GM19397 (cell line): ENCODE measurements at regions not wholly inside any gene's neighbourhood (a gene's known extent, or its start where the extent isn't known, plus 50 kb on each side); places are given as distances from the start of the nearest gene placed in this dataset.

ENCODE experiments used
- ATAC-seq: cut with Tn5 transposase; IDR thresholded peaks from one replicate; pipeline ENCODE4 v1.9.1; 2021; ENCODE audit warnings: mild to moderate bottlenecking, moderate library complexity; ENCODE audit not compliant: unreplicated experiment

DNA sequence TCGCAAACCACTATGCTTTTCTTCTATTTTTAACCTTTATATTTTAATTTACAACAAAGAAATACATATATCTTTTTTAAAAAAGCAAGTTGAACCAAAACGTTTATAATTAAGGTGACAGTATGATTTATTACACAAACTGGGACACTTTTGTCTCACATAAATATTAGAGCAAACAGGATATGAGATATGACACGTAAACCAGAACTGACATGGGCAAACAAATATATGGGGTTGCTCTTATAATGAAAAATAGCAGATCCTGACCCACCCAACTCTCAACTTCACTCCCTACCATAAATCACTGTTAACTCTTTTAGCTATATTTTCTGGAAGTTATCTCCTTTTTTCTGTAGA, 177.0 kb upstream of the EDNRA start:
- no peak for ATAC-seq

- no peak for ATAC-seq
Measured at GRCh38 chr4:147307896-147308674, 172.8 kb upstream of the EDNRA start.

DNA sequence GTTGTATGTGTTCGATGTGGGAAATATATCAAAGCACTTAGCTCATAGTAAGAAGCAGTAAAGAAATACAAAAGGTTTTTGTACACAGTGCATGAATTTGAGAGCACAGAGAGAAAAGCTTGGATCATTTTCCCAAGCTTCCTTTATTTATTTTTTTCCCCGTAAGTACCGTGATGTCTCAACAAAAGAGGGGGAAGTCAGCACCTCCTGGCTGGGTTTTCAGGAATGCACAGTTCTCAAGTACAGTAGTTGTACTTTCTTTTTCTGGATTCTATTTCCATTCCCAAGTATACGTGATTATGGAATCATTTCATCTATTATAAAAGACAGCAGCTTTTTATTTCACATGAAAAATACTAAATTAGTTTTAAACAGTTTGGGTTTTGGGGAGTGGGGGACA, 171.5 kb upstream of the EDNRA start:
- ATAC-seq: no peak

DNA sequence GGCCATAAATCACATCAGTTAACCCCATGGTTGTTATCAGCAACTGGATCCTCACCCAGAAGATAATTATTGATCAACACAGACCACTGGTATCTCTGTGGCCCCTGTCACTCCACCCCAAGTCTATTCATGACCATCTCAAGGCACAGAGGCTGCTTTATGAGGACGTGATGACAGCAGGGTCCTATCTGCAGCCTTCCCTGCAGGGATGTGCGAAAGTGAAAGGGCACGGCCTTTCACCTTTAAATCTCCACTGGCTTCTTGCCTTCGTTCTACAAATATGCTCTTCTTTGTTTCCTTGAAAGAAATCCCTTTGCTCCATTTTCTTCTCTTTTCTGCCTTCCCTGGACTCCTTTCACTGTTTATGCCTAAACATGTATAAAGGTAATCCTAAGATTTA, 170.6 kb upstream of the EDNRA start:
- ATAC-seq: no peak

GRCh38 chr4:147311956-147312355, 168.9 kb upstream of the EDNRA start:
- ATAC-seq: no peak

DNA sequence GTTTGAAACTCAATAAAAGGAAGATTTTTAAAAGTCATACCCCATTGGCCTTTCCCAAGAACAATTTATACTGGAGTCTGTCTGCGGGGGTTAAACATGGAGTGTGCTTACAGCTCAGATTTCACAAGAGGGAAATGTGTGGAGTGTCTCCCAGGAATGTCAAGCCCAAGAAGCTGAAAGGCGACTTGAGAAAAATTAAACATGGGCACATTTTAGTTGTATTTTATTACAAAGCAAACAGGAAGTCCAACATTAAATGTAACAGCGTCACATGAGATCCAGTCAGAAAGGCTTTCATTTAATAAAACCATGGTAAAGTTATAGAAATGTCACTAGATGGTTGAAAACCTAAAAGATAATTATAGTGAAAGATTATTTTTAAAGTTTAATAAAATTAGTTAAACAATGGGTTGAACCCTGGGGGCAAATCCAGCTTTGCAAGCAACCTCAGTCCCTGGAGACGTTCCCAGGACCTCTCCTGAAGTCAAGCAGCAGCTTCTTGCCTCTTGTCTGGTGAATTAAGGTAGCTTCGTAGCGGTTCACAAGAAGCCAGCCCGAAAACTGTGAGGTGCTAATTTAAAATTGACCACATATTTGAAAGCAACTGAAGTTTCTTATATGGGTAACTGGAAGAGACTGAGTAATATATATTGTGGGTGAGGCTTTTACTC, 168.4 kb upstream of the EDNRA start:
- ATAC-seq: no peak

DNA sequence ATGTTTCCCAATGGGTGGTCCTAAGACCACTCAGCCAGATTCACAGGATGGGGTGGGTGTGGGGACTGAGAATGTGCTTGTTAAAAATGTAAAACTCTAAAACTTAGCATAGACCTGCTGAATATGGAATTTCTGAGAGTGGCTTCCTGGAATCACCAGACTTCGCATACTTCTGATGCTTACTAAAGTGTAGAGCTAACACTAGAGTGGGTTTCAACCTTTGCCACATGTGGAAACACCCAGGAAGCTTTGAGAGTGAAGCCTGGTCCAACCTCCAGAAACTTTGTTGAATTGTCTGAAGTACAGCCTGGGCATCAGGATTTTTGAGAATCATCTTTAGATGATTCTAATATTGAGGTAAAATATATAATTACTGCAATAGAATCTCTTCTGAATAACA, 167.8 kb upstream of the EDNRA start:
- no peak for ATAC-seq

GRCh38 chr4:147318586-147318985, 162.3 kb upstream of the EDNRA start:
- ATAC-seq: no peak

GRCh38 chr4:147325571-147325981, 155.3 kb upstream of the EDNRA start:
- no peak for ATAC-seq

GRCh38 chr4:147326591-147326990, 154.3 kb upstream of the EDNRA start:
- ATAC-seq: no peak

GRCh38 chr4:147327322-147327721, 153.6 kb upstream of the EDNRA start:
- no peak for ATAC-seq

GRCh38 chr4:147328189-147328588, 152.7 kb upstream of the EDNRA start:
- ATAC-seq: no peak

DNA sequence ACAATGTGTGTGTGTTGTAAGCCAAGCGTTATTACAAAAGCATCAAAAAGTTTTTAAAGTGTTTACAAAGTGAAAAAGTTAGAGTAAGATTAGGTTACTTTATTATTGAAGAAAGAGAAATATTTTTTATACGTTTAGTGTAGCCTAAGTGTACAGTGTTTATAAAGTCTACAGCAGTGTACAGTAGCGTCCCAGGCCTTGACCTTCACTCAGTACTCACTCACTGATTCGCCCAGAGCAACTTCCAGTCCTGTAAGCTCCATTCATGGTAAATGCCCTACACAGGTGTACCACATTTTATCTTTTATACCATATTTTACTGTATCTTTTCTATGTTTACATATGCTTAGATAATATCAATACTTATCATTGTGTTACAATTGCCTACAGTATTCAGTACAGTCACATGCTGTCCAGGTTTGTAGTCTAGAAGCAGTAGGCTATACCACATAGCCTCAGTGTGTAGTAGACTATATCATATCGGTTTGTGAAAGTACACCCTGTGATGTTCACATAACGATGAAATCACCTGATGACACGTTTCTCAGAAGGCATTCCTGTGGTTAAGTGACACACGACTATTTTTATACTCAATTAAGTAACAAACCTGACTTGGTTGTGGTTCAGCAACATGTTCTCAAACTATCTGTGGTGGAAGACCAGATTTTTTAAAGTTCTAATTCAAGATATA, 152.0 kb upstream of the EDNRA start:
- ATAC-seq: no peak

GRCh38 chr4:147332091-147332490, 148.8 kb upstream of the EDNRA start:
- no peak for ATAC-seq

- no peak for ATAC-seq
Measured at GRCh38 chr4:147334478-147334877, 146.4 kb upstream of the EDNRA start.

DNA sequence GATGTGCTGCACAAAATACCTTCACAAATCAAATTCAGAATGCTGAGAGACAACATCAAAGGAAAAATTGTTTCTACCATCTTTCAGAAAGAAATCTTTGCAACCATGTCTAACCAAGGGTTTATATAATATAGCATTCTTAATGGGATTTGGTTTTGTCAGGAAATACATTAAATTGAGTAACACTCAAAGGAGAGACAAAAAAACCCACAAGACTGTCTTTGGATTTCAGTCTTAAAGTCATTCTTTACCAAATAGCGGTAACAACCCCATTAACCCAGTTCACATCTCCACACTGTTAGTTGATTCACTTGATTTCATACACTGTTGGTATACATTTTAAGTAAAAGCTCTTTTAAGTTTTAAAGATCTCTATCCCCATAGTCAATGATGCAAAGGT, 145.7 kb upstream of the EDNRA start:
- no peak for ATAC-seq

DNA sequence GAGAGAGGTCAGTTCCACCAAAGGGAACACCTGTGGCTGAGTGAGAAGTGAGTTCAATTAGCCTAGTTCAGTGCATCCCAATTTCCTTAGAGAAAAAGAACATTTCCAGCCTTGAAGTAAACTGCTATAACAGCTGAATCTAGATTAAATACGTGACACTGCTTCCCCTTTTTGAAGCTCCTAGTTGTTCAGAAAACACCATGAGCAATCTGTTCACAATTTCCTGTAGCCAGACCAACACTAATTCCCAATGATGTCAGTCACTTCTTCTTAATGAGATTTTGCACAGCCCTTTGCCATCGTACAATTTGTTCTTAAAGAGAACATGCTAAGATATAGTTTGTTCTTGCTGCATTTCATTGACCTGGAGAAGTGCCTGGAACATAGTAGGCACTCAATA, 144.6 kb upstream of the EDNRA start:
- no peak for ATAC-seq

DNA sequence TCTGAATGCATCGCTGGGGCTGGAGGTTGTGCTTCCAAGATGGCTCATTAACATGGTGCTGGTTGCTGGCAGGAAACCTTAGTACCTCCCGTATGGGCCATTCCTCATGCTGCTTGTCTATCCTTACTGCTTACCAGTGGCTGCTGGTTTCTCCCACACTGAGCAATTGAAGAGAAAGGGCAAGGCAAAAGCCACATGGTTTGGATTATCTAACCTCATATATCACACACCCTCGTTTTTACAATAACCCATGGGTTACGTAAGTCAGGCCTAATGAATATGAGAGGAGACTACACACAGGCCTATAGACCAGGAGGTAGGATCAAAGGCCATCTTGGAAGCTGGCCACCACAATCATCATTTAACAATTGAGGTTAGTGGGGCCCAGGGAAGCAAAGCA, 141.8 kb upstream of the EDNRA start:
- ATAC-seq: no peak

- ATAC-seq: no peak
Measured at GRCh38 chr4:147340111-147340510, 140.8 kb upstream of the EDNRA start.

DNA sequence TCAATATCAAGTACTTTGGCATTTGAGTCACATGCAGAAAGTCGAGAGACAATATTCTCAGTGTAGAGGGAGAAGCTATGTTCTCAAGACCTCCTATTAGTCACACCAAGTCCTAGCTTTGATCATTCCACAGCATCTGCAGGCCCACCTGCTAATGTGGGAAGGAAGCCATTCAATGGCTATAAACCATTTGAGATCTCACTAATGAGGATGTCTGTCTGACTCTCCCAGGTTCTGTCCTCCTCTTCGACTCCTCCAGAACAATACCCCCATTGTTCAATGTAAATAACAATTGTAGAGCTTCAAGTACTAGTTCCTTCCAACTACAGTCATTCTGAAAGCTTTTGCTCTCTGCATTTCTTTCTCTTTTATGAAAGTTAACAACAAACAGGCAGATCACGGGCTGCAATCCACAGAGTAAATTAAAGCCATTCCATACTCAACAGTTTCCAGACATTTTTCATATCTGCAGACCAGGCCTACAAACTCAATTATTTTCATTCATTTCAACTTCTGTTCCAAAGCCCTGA, 140.2 kb upstream of the EDNRA start:
- ATAC-seq: no peak

DNA sequence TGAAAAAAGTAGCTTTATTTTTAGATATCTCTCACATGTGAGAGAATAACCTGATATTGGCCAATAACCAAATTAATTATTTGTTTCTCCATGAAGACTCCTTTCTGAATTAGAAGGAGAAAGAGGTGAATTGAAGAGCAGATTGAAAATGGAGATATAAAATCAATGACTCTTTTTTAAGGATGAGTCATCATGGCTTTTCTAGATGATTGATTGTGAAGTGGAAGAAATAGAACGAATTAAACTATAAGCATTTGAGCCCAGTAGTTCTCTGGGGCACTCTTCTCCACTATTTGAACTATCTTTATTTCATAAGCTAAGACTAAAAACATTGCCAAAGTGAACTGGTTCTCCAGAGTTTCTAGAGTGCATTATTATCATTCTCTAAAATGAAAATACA, 137.2 kb upstream of the EDNRA start:
- no peak for ATAC-seq

GRCh38 chr4:147345662-147346061, 135.2 kb upstream of the EDNRA start:
- no peak for ATAC-seq
